ENCODE measurements at regions not wholly inside any gene's neighbourhood (a gene's known extent, or its start where the extent isn't known, plus 50 kb on each side); places are given as distances from the start of the nearest gene placed in this dataset.
"Not testable (repeated sequence)": the region's sequence is repeated elsewhere in the genome, so short reads cannot be mapped to it uniquely, and the experiment has no call there.

- DNase-seq: no peak
These were observed 224.5 kb upstream of the TAPT1 start for GRCh38 chr4:16450724-16451123.

DNA sequence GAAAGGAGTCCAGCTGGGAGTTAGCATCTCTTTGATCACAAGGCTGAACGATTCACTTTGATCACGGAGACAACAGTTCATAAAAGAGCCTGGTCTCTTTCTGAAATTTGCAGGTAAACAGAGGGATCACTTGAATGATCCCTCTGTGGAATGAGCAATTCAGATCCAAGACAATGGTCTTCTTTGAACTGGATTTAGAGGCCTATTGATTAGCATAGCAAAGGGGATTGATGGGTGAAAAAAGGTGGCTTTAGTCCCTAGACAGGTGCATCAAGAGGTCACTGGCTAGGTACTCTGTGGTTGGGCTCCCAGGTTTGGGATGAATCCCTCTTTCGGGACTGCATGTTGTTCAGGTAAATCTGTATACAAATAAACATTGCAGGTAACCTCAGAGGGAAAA lies 223.8 kb upstream of the TAPT1 start:
- no peak for DNase-seq

- no peak for DNase-seq
These were observed 223.1 kb upstream of the TAPT1 start for GRCh38 chr4:16449406-16449805.

DNA sequence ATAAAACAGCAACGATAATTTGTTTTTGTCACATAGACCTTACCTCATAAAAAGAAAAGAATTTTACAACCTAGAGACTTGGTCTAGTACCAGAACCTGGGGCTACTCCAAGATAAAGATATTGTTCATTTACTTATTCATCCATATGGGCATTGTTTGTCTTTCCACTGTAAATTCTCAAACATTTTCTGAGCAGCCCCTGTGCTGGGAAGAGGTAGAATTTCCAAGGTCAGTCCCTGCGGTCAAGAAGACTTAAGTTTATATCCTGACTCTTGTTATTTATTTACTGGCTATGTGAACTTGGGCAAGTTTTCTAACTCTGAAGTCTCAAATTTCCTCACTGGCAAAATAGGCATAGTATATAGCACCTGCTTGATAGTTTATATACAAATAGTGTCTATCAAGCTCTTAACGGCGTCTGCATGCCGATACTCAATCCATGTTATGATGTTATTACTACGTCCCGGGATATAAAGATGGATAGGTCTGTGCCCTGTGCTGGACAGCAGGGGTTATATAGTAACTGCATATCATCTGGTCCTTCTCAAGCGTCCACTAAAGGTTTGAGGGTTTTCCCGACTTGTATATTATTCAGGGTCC lies 222.1 kb upstream of the TAPT1 start:
- DNase-seq: no peak

GRCh38 chr4:16443504-16444088 lies 217.3 kb upstream of the TAPT1 start:
- no peak for DNase-seq

GRCh38 chr4:16442296-16442695 lies 216.0 kb upstream of the TAPT1 start:
- no peak for DNase-seq

GRCh38 chr4:16439768-16440167 lies 213.5 kb upstream of the TAPT1 start:
- DNase-seq: no peak

- DNase-seq: no peak
These were observed 212.7 kb upstream of the TAPT1 start for GRCh38 chr4:16438986-16439385.

DNA sequence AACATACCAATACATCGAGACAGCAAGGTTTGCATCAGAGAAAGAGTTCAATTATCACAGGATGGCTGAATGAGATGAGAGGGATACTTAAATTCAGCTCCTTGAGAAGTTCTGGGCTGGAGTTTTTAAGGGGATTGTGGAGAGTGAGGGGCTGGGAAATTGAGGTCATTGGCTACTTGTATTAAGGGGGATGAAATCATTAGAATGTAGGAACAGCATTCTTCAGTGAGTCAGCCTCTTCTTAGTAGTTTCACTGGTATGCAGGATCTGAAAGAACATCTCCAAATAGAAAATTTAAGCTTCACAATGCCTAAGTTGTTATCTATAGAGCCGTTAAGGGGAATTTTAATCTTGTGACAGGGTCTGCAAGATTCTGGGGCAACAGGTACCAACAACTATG lies 211.6 kb upstream of the TAPT1 start:
- no peak for DNase-seq

- DNase-seq: no peak
These were observed 205.6 kb upstream of the TAPT1 start for GRCh38 chr4:16431866-16432265.

DNA sequence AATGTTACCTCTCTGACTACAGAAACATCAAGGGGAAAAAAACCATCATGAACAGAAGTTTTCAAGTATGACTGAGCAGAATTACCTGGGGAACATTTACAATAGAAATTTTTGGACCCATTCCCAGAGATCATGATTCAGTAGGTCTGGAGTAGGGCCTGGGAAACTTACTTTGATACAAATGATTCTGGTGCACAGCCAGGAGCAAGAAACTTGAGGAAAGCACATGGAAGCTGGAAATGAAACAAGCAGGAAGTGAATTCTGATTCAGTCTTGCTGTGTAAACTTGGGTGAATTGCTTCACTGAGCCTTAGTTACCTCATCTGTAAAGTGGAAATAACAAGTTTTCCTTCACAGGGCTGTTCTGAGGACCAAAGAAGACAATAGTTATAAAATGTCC lies 192.5 kb upstream of the TAPT1 start:
- no peak for DNase-seq

GRCh38 chr4:16417198-16417597 lies 190.9 kb upstream of the TAPT1 start:
- DNase-seq: no peak

- no peak for DNase-seq
These were observed 190.3 kb upstream of the TAPT1 start for GRCh38 chr4:16416601-16417000.

DNA sequence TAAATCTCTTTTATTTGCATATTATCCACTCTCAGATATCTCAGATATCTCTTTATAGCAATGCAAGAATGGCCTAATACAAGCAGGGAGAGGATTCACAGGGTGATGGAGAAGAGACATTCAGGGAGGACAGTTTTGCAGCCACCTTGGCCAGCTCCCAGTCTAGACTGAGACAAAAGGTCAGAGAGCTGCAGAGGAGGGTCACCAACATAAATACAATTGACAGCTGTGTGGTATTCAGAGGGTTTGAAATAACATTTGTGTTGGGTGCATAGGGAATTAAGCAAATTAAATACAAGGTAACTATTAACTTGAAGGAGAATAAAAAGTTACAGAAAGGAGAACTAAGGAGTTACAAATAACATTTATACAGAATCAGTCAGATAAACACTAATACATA lies 189.5 kb upstream of the TAPT1 start:
- DNase-seq: no peak

- no peak for DNase-seq
These were observed 187.7 kb upstream of the TAPT1 start for GRCh38 chr4:16413814-16414555.

DNA sequence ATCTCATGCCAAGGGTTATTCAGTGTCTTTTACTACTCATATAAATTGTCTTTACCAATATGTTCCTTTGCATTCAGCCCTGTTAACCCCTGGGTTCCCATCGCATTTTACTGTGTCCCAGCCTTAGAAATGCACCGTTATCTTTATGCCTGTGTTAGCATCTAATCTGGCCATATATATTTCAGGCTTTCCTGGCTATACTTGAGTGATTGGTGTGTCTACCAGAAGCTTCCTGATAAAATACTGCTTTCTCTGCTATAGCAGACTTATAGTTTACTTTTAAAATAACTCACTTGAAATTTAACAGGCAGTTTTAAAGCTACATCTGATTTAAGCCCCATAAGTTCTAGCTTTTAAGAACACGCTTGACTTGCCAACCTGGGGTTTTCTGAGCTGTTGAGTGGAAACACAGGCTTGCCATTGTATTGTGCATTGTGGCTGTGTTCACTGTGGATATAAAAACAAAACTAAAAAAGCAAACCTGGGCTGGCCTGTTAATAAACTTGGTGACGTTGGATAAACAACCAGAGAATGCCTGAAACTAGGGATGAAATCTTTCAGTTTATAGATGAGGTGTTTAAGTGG lies 185.3 kb upstream of the TAPT1 start:
- DNase-seq: no peak

GRCh38 chr4:16393216-16393615 lies 166.9 kb upstream of the TAPT1 start:
- DNase-seq: not testable (repeated sequence)

- DNase-seq: no peak
These were observed 164.9 kb upstream of the TAPT1 start for GRCh38 chr4:16391196-16391595.

DNA sequence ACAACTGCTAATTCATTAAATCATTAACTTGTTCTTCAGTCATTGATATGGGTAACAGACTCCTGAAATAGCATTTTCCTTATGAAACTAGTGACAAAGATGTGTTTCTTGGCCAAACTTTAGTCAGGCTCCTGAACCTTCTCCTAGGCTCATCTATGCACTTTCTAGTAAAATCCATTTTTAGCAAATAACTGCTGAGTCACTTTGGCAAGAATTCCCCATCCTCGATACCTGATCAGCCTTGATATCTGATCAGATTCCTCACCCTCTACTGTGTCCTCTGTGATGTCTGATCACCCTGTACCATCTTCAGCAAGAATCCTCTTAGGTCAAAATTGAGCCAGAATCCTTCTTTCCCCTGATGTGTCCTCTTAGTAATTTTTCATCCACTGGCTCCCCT lies 161.2 kb upstream of the TAPT1 start:
- no peak for DNase-seq

GRCh38 chr4:16386711-16387320 lies 160.5 kb upstream of the TAPT1 start:
- DNase-seq: no peak

GRCh38 chr4:16384576-16384975 lies 158.3 kb upstream of the TAPT1 start:
- DNase-seq: no peak

GRCh38 chr4:16382571-16382970 lies 156.3 kb upstream of the TAPT1 start:
- DNase-seq: no peak

GRCh38 chr4:16377887-16378286 lies 151.6 kb upstream of the TAPT1 start:
- DNase-seq: no peak

Data from CD4-positive, alpha-beta T cell treated with Interleukin-17A for 4 hours (primary cell).